ENCODE measurements at regions not wholly inside any gene's neighbourhood (a gene's known extent, or its start where the extent isn't known, plus 50 kb on each side); places are given as distances from the start of the nearest gene placed in this dataset.

GRCh38 chr4:126124818-126125217 is 810.1 kb downstream of the FAT4 start:
- no peaks in the 10 kb centered on the region for H3K27me3 ChIP-seq (ENCODE audit: insufficient read depth, low read length, poor library complexity)
- H3K9ac ChIP-seq (ENCODE audit: low read depth, low read length) = no peak overlapping the region
- no peak for ATAC-seq (ENCODE audit: insufficient read depth, low read depth)
- DNase-seq = no peak
- H3K4me3 ChIP-seq (ENCODE audit: low read depth in 1 of 2, low read length in 2 of 2) = no peak overlapping the region
- no peaks in the 10 kb centered on the region for H3K9me3 ChIP-seq (ENCODE audit: insufficient read depth, low read length, severe bottlenecking)
- no peak overlapping the region for H2AFZ ChIP-seq (ENCODE audit: low read depth, low read length)
- no peaks in the 10 kb centered on the region for H3K79me2 ChIP-seq (ENCODE audit: insufficient read depth, low read length)
- H4K20me1 ChIP-seq (ENCODE audit: insufficient read depth, low read length) = no peaks in the 10 kb centered on the region
- H3K36me3 ChIP-seq (ENCODE audit: insufficient read depth, low read length) = no peaks in the 10 kb centered on the region
- no peak overlapping the region for H3K4me2 ChIP-seq (ENCODE audit: insufficient read depth, low read length)
- no peak for TF ChIP-seq EZH2 (IDR thresholded peaks at IDR 0.05; ENCODE audit: borderline replicate concordance, low read depth, low read length, severe bottlenecking)
- no peak for TF ChIP-seq CTCF (IDR thresholded peaks at IDR 0.05; ENCODE audit: borderline replicate concordance, extremely low read depth, low read length, poor library complexity, severe bottlenecking)
- no peaks in the 10 kb centered on the region for H3K4me1 ChIP-seq (ENCODE audit: insufficient read depth, low read length)
- H3K27ac ChIP-seq (ENCODE audit: low read length) = no peak overlapping the region

GRCh38 chr4:126130215-126130614 is 815.5 kb downstream of the FAT4 start:
- no peak overlapping the region for H3K4me2 ChIP-seq (ENCODE audit: insufficient read depth, low read length)
- H3K79me2 ChIP-seq (ENCODE audit: insufficient read depth, low read length) = no peaks in the 10 kb centered on the region
- ATAC-seq (ENCODE audit: insufficient read depth, low read depth) (no peak), DNase-seq (no peak)
- TF ChIP-seq CTCF (IDR thresholded peaks at IDR 0.05; ENCODE audit: borderline replicate concordance, extremely low read depth, low read length, poor library complexity, severe bottlenecking) (no peak), EZH2 (IDR thresholded peaks at IDR 0.05; ENCODE audit: borderline replicate concordance, low read depth, low read length, severe bottlenecking) (no peak)
- no peaks in the 10 kb centered on the region for H3K36me3 ChIP-seq (ENCODE audit: insufficient read depth, low read length)
- peaks cover 3% of the 10 kb centered on the region for H3K9me3 ChIP-seq (ENCODE audit: insufficient read depth, low read length, severe bottlenecking)
- no peaks in the 10 kb centered on the region for H4K20me1 ChIP-seq (ENCODE audit: insufficient read depth, low read length)
- H2AFZ ChIP-seq (ENCODE audit: low read depth, low read length) = no peak overlapping the region
- H3K27me3 ChIP-seq (ENCODE audit: insufficient read depth, low read length, poor library complexity) = no peaks in the 10 kb centered on the region
- no peak overlapping the region for H3K27ac ChIP-seq (ENCODE audit: low read length)
- no peak overlapping the region for H3K4me3 ChIP-seq (ENCODE audit: low read depth in 1 of 2, low read length in 2 of 2)
- no peak overlapping the region for H3K9ac ChIP-seq (ENCODE audit: low read depth, low read length)
- H3K4me1 ChIP-seq (ENCODE audit: insufficient read depth, low read length) = no peaks in the 10 kb centered on the region

GRCh38 chr4:126136922-126137781 is 822.4 kb downstream of the FAT4 start:
- no peaks in the 10 kb centered on the region for H4K20me1 ChIP-seq (ENCODE audit: insufficient read depth, low read length)
- TF ChIP-seq EZH2 (IDR thresholded peaks at IDR 0.05; ENCODE audit: borderline replicate concordance, low read depth, low read length, severe bottlenecking) (no peak), CTCF (IDR thresholded peaks at IDR 0.05; ENCODE audit: borderline replicate concordance, extremely low read depth, low read length, poor library complexity, severe bottlenecking) (no peak)
- no peaks in the 10 kb centered on the region for H3K36me3 ChIP-seq (ENCODE audit: insufficient read depth, low read length)
- no peaks in the 10 kb centered on the region for H3K4me1 ChIP-seq (ENCODE audit: insufficient read depth, low read length)
- H2AFZ ChIP-seq (ENCODE audit: low read depth, low read length) = no peak overlapping the region
- no peak overlapping the region for H3K4me3 ChIP-seq (ENCODE audit: low read depth in 1 of 2, low read length in 2 of 2)
- H3K9me3 ChIP-seq (ENCODE audit: insufficient read depth, low read length, severe bottlenecking) = no peaks in the 10 kb centered on the region
- no peak overlapping the region for H3K4me2 ChIP-seq (ENCODE audit: insufficient read depth, low read length)
- no peaks in the 10 kb centered on the region for H3K79me2 ChIP-seq (ENCODE audit: insufficient read depth, low read length)
- H3K27ac ChIP-seq (ENCODE audit: low read length) = no peak overlapping the region
- DNase-seq (no peak), ATAC-seq (ENCODE audit: insufficient read depth, low read depth) (no peak)
- no peaks in the 10 kb centered on the region for H3K27me3 ChIP-seq (ENCODE audit: insufficient read depth, low read length, poor library complexity)
- no peak overlapping the region for H3K9ac ChIP-seq (ENCODE audit: low read depth, low read length)
